IMR-90 (cell line): ENCODE measurements at regions not wholly inside any gene's neighbourhood (a gene's known extent, or its start where the extent isn't known, plus 50 kb on each side); places are given as distances from the start of the nearest gene placed in this dataset.

Experiments
- ATAC-seq: fragments of 200-7000 bp; cut with Tn5 transposase; 2 replicates; pipeline ENCODE4 v1.9.1; 2020; ENCODE audit warnings: low read depth, mild to moderate bottlenecking, moderate library complexity
- BruUV-seq: library from RNA; stranded (reverse); fragments of 400-500 nt; replicated peaks from 2 replicates; lab custom pipeline; 2021; lab: Mats Ljungman, UMichigan
- CTCF ChIA-PET: fragments of 300-600 bp; formaldehyde crosslinking; extraction: SDS; loops from one replicate; lab custom pipeline; 2021; ENCODE audit warnings: antibody characterized with exemption; lab: Yijun Ruan, JAX
- POLR2A ChIA-PET: fragments of 300-600 bp; sonication (Branson Sonifier 250); formaldehyde crosslinking; loops from one replicate; lab custom pipeline; 2022; ENCODE audit warnings: antibody characterized with exemption; ENCODE audit not compliant: unreplicated experiment; lab: Charles Lee
- DNase-seq: peaks from one replicate; pipeline ENCODE4 v3.0.0; 2013
- H2AFZ ChIP-seq: replicated peaks from 2 replicates; pipeline ENCODE3; 2013; ENCODE audit warnings: low read length, mild to moderate bottlenecking; ENCODE audit not compliant: poor library complexity
- H2AK5ac ChIP-seq: 2 replicates; pipeline ENCODE4 v1.6.1; 2013; ENCODE audit warnings: low read depth, low read length, inconsistent platforms
- H2AK9ac ChIP-seq: replicated peaks from 2 replicates; pipeline ENCODE3; 2013; ENCODE audit warnings: mild to moderate bottlenecking, low read depth, low read length, moderate library complexity; ENCODE audit not compliant: poor library complexity
- H2BK120ac ChIP-seq: 2 replicates; pipeline ENCODE4 v1.6.1; 2013; ENCODE audit warnings: low read depth, low read length, inconsistent platforms
- H2BK15ac ChIP-seq: 3 replicates; pipeline ENCODE4 v1.6.1; 2013; ENCODE audit warnings: low read depth, low read length, inconsistent platforms
- H2BK20ac ChIP-seq: 2 replicates; pipeline ENCODE4 v1.6.1; 2013; ENCODE audit warnings: low read depth, mild to moderate bottlenecking, inconsistent platforms, low read length, moderate library complexity
- H2BK5ac ChIP-seq: 2 replicates; pipeline ENCODE4 v1.6.1; 2013; ENCODE audit warnings: mild to moderate bottlenecking, low read depth, low read length, inconsistent platforms; ENCODE audit not compliant: poor library complexity, severe bottlenecking
- H3K14ac ChIP-seq: replicated peaks from 2 replicates; pipeline ENCODE4 v1.6.1; 2013; ENCODE audit warnings: low read depth, low read length, inconsistent platforms
- H3K18ac ChIP-seq: 2 replicates; pipeline ENCODE4 v1.6.1; 2013; ENCODE audit warnings: low read depth, low read length, control low read depth
- H3K23ac ChIP-seq: 2 replicates; pipeline ENCODE4 v1.6.1; 2013; ENCODE audit warnings: low read depth, low read length, inconsistent platforms
- H3K27ac ChIP-seq: 2 replicates; pipeline ENCODE4 v1.5.1; 2013; ENCODE audit warnings: mild to moderate bottlenecking, control low read depth, low read length; ENCODE audit not compliant: insufficient read depth
- H3K27me3 ChIP-seq: 2 replicates; pipeline ENCODE4 v1.6.1; 2013; ENCODE audit warnings: low read length; ENCODE audit not compliant: control insufficient read depth, insufficient read depth
- H3K36me3 ChIP-seq: 2 replicates; pipeline ENCODE4 v1.6.1; 2013; ENCODE audit warnings: low read length, mixed read lengths; ENCODE audit not compliant: control insufficient read depth, insufficient read depth
- H3K4ac ChIP-seq: 2 replicates; pipeline ENCODE4 v1.6.1; 2013; ENCODE audit warnings: low read depth, low read length, inconsistent platforms
- H3K4me1 ChIP-seq: 2 replicates; pipeline ENCODE4 v1.6.1; 2013; ENCODE audit warnings: low read length, mixed read lengths; ENCODE audit not compliant: control insufficient read depth, insufficient read depth
- H3K4me2 ChIP-seq: 2 replicates; pipeline ENCODE4 v1.6.1; 2013; ENCODE audit warnings: low read depth, mild to moderate bottlenecking, control low read depth, low read length, moderate library complexity
- H3K4me3 ChIP-seq: 2 replicates; pipeline ENCODE4 v1.5.1; 2013; ENCODE audit warnings: low read depth, mild to moderate bottlenecking, control low read depth, low read length, moderate library complexity; ENCODE audit not compliant: insufficient read depth
- H3K56ac ChIP-seq: 2 replicates; pipeline ENCODE4 v1.6.1; 2013; ENCODE audit warnings: low read length, inconsistent platforms; ENCODE audit not compliant: insufficient read depth; ENCODE audit errors: extremely low read depth
- H3K79me1 ChIP-seq, 2 experiments: 2 replicates each; pipeline ENCODE4 v1.6.1; 2013; ENCODE audit warnings: low read length in 2 of 2, inconsistent platforms in 1 of 2, low read depth in 1 of 2
- H3K9ac ChIP-seq: 2 replicates; pipeline ENCODE4 v1.6.1; 2013; ENCODE audit warnings: low read depth, low read length, control low read depth
- H3K9me1 ChIP-seq: 2 replicates; pipeline ENCODE4 v1.6.1; 2013; ENCODE audit warnings: low read length, inconsistent platforms; ENCODE audit not compliant: insufficient read depth
- H3K9me3 ChIP-seq: 2 replicates; pipeline ENCODE4 v1.6.1; 2013; ENCODE audit warnings: low read length; ENCODE audit not compliant: control insufficient read depth, insufficient read depth
- H4K20me1 ChIP-seq: 2 replicates; pipeline ENCODE4 v1.6.1; 2013; ENCODE audit warnings: low read length, inconsistent platforms; ENCODE audit not compliant: insufficient read depth
- H4K5ac ChIP-seq: 2 replicates; pipeline ENCODE4 v1.6.1; 2013; ENCODE audit warnings: mild to moderate bottlenecking, low read depth, low read length, control low read depth
- H4K8ac ChIP-seq, 2 experiments: 2 replicates each; pipeline ENCODE4 v1.6.1; 2013; ENCODE audit warnings: low read depth in 2 of 2, low read length in 2 of 2, control low read depth in 1 of 2, inconsistent platforms in 1 of 2
- H4K91ac ChIP-seq: 2 replicates; pipeline ENCODE4 v1.6.1; 2013; ENCODE audit warnings: low read depth, low read length, inconsistent platforms; ENCODE audit not compliant: insufficient read depth
- CEBPB ChIP-seq: IDR thresholded peaks from 2 replicates; pipeline ENCODE4 v1.6.1; 2012; ENCODE audit warnings: low read depth, low read length, improper control_type of control experiment
- CHD1 ChIP-seq: IDR thresholded peaks from 2 replicates; pipeline ENCODE4 v1.6.1; 2012; ENCODE audit warnings: low read depth, low read length, improper control_type of control experiment
- CTCF ChIP-seq: conservative IDR thresholded peaks from 2 replicates; pipeline ENCODE4 v1.5.1; 2012; ENCODE audit warnings: mild to moderate bottlenecking, low read depth, low read length, improper control_type of control experiment
- ELK1 ChIP-seq: fragments of 150-350 bp; IDR thresholded peaks from 2 replicates; pipeline ENCODE4 v1.6.1; 2016; ENCODE audit warnings: low read depth, mild to moderate bottlenecking, low read length, moderate library complexity, borderline replicate concordance
- FOS ChIP-seq: fragments of 150-350 bp; IDR thresholded peaks from 2 replicates; pipeline ENCODE4 v1.6.1; 2016; ENCODE audit warnings: low read depth, low read length
- MAFK ChIP-seq: IDR thresholded peaks from 2 replicates; pipeline ENCODE4 v1.6.1; 2012; ENCODE audit warnings: low read depth, low read length, improper control_type of control experiment
- MAZ ChIP-seq: IDR thresholded peaks from 2 replicates; pipeline ENCODE4 v1.6.1; 2012; ENCODE audit warnings: low read depth, mild to moderate bottlenecking, low read length, improper control_type of control experiment, moderate library complexity, borderline replicate concordance
- MXI1 ChIP-seq: IDR thresholded peaks from 2 replicates; pipeline ENCODE4 v1.6.1; 2012; ENCODE audit warnings: low read depth, mild to moderate bottlenecking, low read length, moderate library complexity, borderline replicate concordance
- NFE2L2 ChIP-seq: fragments of 150-350 bp; IDR thresholded peaks from 2 replicates; pipeline ENCODE4 v1.6.1; 2016; ENCODE audit warnings: low read depth, mild to moderate bottlenecking, low read length
- POLR2A ChIP-seq: IDR thresholded peaks from 2 replicates; pipeline ENCODE4 v1.6.1; 2012; ENCODE audit warnings: mild to moderate bottlenecking, low read depth, low read length
- RAD21 ChIP-seq: IDR thresholded peaks from 2 replicates; pipeline ENCODE4 v1.6.1; 2012; ENCODE audit warnings: low read length, improper control_type of control experiment
- RCOR1 ChIP-seq: IDR thresholded peaks from 2 replicates; pipeline ENCODE4 v1.6.1; 2012; ENCODE audit warnings: mild to moderate bottlenecking, low read length, improper control_type of control experiment; ENCODE audit not compliant: insufficient replicate concordance
- RFX5 ChIP-seq: IDR thresholded peaks from 2 replicates; pipeline ENCODE4 v1.8.0; 2012; ENCODE audit warnings: low read depth, mild to moderate bottlenecking, low read length, moderate library complexity
- SMC3 ChIP-seq: fragments of 150-350 bp; IDR thresholded peaks from 2 replicates; pipeline ENCODE4 v1.6.1; 2016; ENCODE audit warnings: low read depth, mild to moderate bottlenecking, antibody characterized with exemption, low read length, moderate library complexity
- WGBS, 2 experiments: methylation state at CpG; one replicate each; pipeline versions ENCODE4 v1.1.5 to v1.1.7; 2013; ENCODE audit warnings: missing lambda C conversion rate in 2 of 2; ENCODE audit not compliant: insufficient read length in 1 of 2; ENCODE audit errors: extremely low coverage in 2 of 2; 5-methylcytosine and 5-hydroxymethylcytosine counted together
- dilution Hi-C: fragments of 300-500 bp; cut with HindIII; formaldehyde crosslinking; loops from one replicate; pipeline ENCODE4 v1.14.3; 2018; ENCODE audit warnings: low sequenced_read_pairs; ENCODE audit not compliant: unreplicated experiment
- in situ Hi-C: fragments of 300-500 bp; cut with MboI; formaldehyde crosslinking; loops from 3 replicates; pipeline ENCODE4 v1.14.3; 2019; ENCODE audit warnings: low sequenced_read_pairs, inconsistent platforms, mixed read lengths
- intact Hi-C: fragments of 100-400 bp; cut with micrococcal nuclease; formaldehyde crosslinking; loops from 2 replicates; pipeline ENCODE4 v1.10.0; 2022

- H4K8ac ChIP-seq, result no peak overlapping the region
- H4K5ac ChIP-seq, result no peak overlapping the region
- peaks cover 4% of the 10 kb centered on the region for H3K9me3 ChIP-seq
- H4K20me1 ChIP-seq, result no peaks in the 10 kb centered on the region
- BruUV-seq, result no TSS peak
- in situ Hi-C loops, result no loop called here
- intact Hi-C loops, result no loop called here
- no peaks in the 10 kb centered on the region for H3K36me3 ChIP-seq
- no peak overlapping the region for H2BK120ac ChIP-seq
- no peak overlapping the region for H3K4me3 ChIP-seq
- WGBS, 2 experiments, result no CpG with 5 or more reads among the region's 6 CpGs
- H2AK9ac ChIP-seq, result no peak overlapping the region
- POLR2A ChIA-PET, result no interaction called here
- H3K4me1 ChIP-seq, result no peaks in the 10 kb centered on the region
- ATAC-seq (no peak), DNase-seq (no peak)
- no peak overlapping the region for H3K4me2 ChIP-seq
- no peak overlapping the region for H3K56ac ChIP-seq
- no peak overlapping the region for H2AFZ ChIP-seq
- no peak overlapping the region for H2BK5ac ChIP-seq
- TF ChIP-seq FOS, result no peak
- no peak for TF ChIP-seq RAD21
- TF ChIP-seq MAFK, result no peak
- no peak for TF ChIP-seq ELK1
- no peak for TF ChIP-seq CHD1
- no peak for TF ChIP-seq POLR2A
- no peak for TF ChIP-seq CTCF
- no peak for TF ChIP-seq MAZ
- no peak for TF ChIP-seq NFE2L2
- TF ChIP-seq RFX5, result no peak
- TF ChIP-seq SMC3, result no peak
- TF ChIP-seq RCOR1, result no peak
- TF ChIP-seq CEBPB, result no peak
- TF ChIP-seq MXI1, result no peak
- H2AK5ac ChIP-seq, result no peak overlapping the region
- no peak overlapping the region for H2BK15ac ChIP-seq
- H3K79me1 ChIP-seq, result no peaks in the 10 kb centered on the region
- no peak overlapping the region for H3K9ac ChIP-seq
- H4K91ac ChIP-seq, result no peak overlapping the region
- no peak overlapping the region for H3K14ac ChIP-seq
- no peaks in the 10 kb centered on the region for H3K27me3 ChIP-seq
- H3K4ac ChIP-seq, result no peak overlapping the region
- dilution Hi-C loops, result no loop called here
- H3K18ac ChIP-seq, result no peak overlapping the region
- CTCF ChIA-PET, result no interaction called here
- no peak overlapping the region for H3K23ac ChIP-seq
- no peak overlapping the region for H3K27ac ChIP-seq
- no peaks in the 10 kb centered on the region for H3K9me1 ChIP-seq
- H2BK20ac ChIP-seq, result no peak overlapping the region
These were observed 1124.3 kb downstream of the AMY1C start for GRCh38 chr1:104874044-104874443.
